ENCODE measurements at regions not wholly inside any gene's neighbourhood (a gene's known extent, or its start where the extent isn't known, plus 50 kb on each side); places are given as distances from the start of the nearest gene placed in this dataset.

- TF ChIP-seq CTCF (IDR thresholded peaks at IDR 0.05; ENCODE audit: insufficient read depth, low read length, poor library complexity, severe bottlenecking) (no peak), EZH2phosphoT487 (conservative IDR thresholded peaks at IDR 0.05; ENCODE audit: low read length) (no peak)
Observed at GRCh38 chr7:91533996-91534395, 269.8 kb downstream of the FZD1 start.

Measured in SU-DHL-6 (cell line).